ENCODE measurements at regions not wholly inside any gene's neighbourhood (a gene's known extent, or its start where the extent isn't known, plus 50 kb on each side); places are given as distances from the start of the nearest gene placed in this dataset.
A peak's percentile ranks its signal among the peaks of the same experiment; 100 is the strongest.

DNA sequence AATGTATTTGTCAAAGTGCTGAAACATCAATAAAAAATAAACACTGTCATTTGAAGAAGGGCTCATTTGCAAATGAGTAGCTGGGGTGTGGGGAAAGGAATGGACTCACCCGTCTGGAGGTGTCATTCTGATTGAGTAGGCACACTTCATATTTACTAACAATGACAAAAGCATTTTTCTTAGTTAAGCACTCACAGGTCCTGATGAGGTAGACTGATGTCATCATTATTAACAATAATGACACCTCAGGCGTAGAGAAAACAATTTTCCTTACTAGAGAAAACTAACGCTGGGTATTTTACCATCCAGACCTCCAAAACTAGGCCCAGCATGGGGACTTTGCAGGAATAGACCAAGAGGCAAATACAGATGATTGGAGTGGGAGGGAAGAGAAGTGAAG, 76.0 kb downstream of the UNC5CL start:
- Histone ChIP-seq H3K27me3 (replicated peaks; ENCODE audit: control insufficient read depth, insufficient read depth, low read length) (no peaks in the 10 kb centered on the region), H3K4me3 (replicated peaks; ENCODE audit: low read depth, low read length) (no peak overlapping the region), H3K36me3 (ENCODE audit: control insufficient read depth, insufficient read depth, low read length) (no peaks in the 10 kb centered on the region)
- TF ChIP-seq CTCF (IDR thresholded peaks at IDR 0.05; ENCODE audit: insufficient read depth, low read length, poor library complexity, severe bottlenecking), result no peak
- no peak for DNase-seq (ENCODE audit: extremely low read depth, insufficient read length)

GRCh38 chr6:40962241-40962640, 76.8 kb downstream of the UNC5CL start:
- Histone ChIP-seq H3K4me3 (replicated peaks; ENCODE audit: low read depth, low read length) (no peak overlapping the region), H3K27me3 (replicated peaks; ENCODE audit: control insufficient read depth, insufficient read depth, low read length) (no peaks in the 10 kb centered on the region), H3K36me3 (ENCODE audit: control insufficient read depth, insufficient read depth, low read length) (no peaks in the 10 kb centered on the region)
- peak; percentile 27 for DNase-seq (ENCODE audit: extremely low read depth, insufficient read length)
- TF ChIP-seq CTCF (IDR thresholded peaks at IDR 0.05; ENCODE audit: insufficient read depth, low read length, poor library complexity, severe bottlenecking), result no peak

GRCh38 chr6:40961831-40962230, 77.2 kb downstream of the UNC5CL start:
- H3K27me3 ChIP-seq (replicated peaks; ENCODE audit: control insufficient read depth, insufficient read depth, low read length), result no peaks in the 10 kb centered on the region
- no peak overlapping the region for H3K4me3 ChIP-seq (replicated peaks; ENCODE audit: low read depth, low read length)
- no peak for DNase-seq (ENCODE audit: extremely low read depth, insufficient read length)
- H3K36me3 ChIP-seq (ENCODE audit: control insufficient read depth, insufficient read depth, low read length), result no peaks in the 10 kb centered on the region
- no peak for TF ChIP-seq CTCF (IDR thresholded peaks at IDR 0.05; ENCODE audit: insufficient read depth, low read length, poor library complexity, severe bottlenecking)

DNA sequence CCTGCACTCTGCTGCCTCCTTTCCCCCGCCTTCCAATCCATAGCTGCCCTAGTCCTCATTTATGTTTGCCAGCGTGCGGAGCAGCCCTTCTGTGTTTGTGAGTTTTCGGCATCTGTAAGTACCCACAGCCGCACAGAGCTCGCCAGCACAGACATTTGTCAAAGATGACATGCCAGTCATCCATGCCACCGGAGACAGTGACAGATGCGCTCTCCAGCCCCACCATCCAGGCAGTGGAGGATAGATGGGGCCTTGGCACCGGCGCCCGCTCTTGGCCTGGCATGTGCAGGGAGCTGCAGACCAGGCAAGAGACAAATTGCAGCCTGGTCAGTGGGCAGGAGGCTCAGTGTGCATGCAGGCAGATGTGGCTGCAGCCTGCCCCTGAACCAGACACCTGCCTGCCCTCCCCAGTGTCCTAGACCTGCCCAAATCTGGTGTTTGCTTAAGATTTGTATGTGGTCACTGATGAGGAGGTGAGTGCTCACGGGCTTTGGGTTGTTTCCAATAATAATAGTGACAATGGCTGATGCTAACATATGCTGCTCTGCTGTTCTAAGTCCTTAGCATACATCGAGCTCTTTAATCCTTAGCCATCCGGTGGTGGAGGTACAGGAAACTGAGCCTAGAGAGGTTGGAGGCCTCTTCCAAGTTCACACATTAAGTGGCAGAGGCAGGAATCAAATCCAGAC, 78.1 kb downstream of the UNC5CL start:
- DNase-seq (ENCODE audit: extremely low read depth, insufficient read length), result no peak
- Histone ChIP-seq H3K36me3 (ENCODE audit: control insufficient read depth, insufficient read depth, low read length) (no peaks in the 10 kb centered on the region), H3K27me3 (replicated peaks; ENCODE audit: control insufficient read depth, insufficient read depth, low read length) (no peaks in the 10 kb centered on the region), H3K4me3 (replicated peaks; ENCODE audit: low read depth, low read length) (no peak overlapping the region)
- no peak for TF ChIP-seq CTCF (IDR thresholded peaks at IDR 0.05; ENCODE audit: insufficient read depth, low read length, poor library complexity, severe bottlenecking)

DNA sequence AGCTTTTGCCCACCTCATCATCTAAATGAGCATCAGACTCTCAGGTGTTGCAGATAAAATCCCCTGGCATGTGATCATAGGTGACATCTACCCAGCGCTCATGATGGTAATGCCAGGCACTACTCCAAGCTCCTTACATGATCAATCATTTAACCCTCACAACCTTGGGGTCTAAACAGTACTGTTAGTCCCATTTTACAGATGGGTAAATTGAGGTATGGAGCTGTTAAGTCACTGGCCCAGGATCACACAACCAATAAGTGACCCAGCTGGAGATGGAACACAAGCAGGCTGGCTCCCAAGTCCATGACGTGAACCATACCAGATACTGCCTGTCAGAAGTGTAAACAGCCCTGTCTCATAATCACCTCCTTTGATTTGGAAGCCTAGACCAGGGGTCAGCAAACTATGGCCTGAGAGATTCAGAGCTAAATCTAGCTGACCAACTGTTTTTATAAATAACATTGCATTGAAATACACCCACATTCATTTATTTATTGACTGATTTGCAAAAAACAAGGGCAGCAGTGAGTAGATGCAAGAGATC, 79.2 kb downstream of the UNC5CL start:
- TF ChIP-seq CTCF (IDR thresholded peaks at IDR 0.05; ENCODE audit: insufficient read depth, low read length, poor library complexity, severe bottlenecking), result no peak
- Histone ChIP-seq H3K27me3 (replicated peaks; ENCODE audit: control insufficient read depth, insufficient read depth, low read length) (no peaks in the 10 kb centered on the region), H3K4me3 (replicated peaks; ENCODE audit: low read depth, low read length) (no peak overlapping the region), H3K36me3 (ENCODE audit: control insufficient read depth, insufficient read depth, low read length) (no peaks in the 10 kb centered on the region)
- no peak for DNase-seq (ENCODE audit: extremely low read depth, insufficient read length)

Measured in GM06990 (cell line).